Activated CD8-positive, alpha-beta memory T cell treated with anti-CD3 and anti-CD28 coated beads for 36 hours (primary cell): ENCODE measurements at regions not wholly inside any gene's neighbourhood (a gene's known extent, or its start where the extent isn't known, plus 50 kb on each side); places are given as distances from the start of the nearest gene placed in this dataset.
"Not testable (repeated sequence)": the region's sequence is repeated elsewhere in the genome, so short reads cannot be mapped to it uniquely, and the experiment has no call there.

Experiments
- CTCF ChIA-PET: fragments of 350-600 bp; sonication (Branson Sonifier 250); formaldehyde crosslinking; loops from one replicate; lab custom pipeline; 2021; ENCODE audit warnings: antibody characterized with exemption; lab: Charles Lee
- POLR2A ChIA-PET: fragments of 350-600 bp; sonication (Branson Sonifier 250); formaldehyde crosslinking; loops from one replicate; lab custom pipeline; 2021; ENCODE audit warnings: antibody characterized with exemption; lab: Charles Lee

GRCh38 chr16:35599429-35600160, 2140.2 kb downstream of the TP53TG3F start:
- ChIA-PET POLR2A (no interaction called here), CTCF (no interaction called here)

GRCh38 chr16:35600161-35600555, 2140.7 kb downstream of the TP53TG3F start:
- CTCF ChIA-PET, POLR2A ChIA-PET: not testable (repeated sequence)

GRCh38 chr16:35602116-35602515, 2142.7 kb downstream of the TP53TG3F start:
- ChIA-PET CTCF (no interaction called here), POLR2A (no interaction called here)

GRCh38 chr16:35603371-35603770, 2144.0 kb downstream of the TP53TG3F start:
- POLR2A ChIA-PET, CTCF ChIA-PET: not testable (repeated sequence)

GRCh38 chr16:35605921-35606320, 2146.5 kb downstream of the TP53TG3F start:
- ChIA-PET CTCF (no interaction called here), POLR2A (no interaction called here)

- POLR2A ChIA-PET, CTCF ChIA-PET: not testable (repeated sequence)
Observed at GRCh38 chr16:35614883-35615282, 2155.5 kb downstream of the TP53TG3F start.

- POLR2A ChIA-PET, CTCF ChIA-PET: not testable (repeated sequence)
Observed at GRCh38 chr16:35619176-35619575, 2159.8 kb downstream of the TP53TG3F start.

GRCh38 chr16:35626041-35626440, 2166.6 kb downstream of the TP53TG3F start:
- ChIA-PET CTCF (no interaction called here), POLR2A (no interaction called here)

GRCh38 chr16:35628976-35629375, 2169.6 kb downstream of the TP53TG3F start:
- POLR2A ChIA-PET = no interaction called here

GRCh38 chr16:35631261-35631945, 2172.0 kb downstream of the TP53TG3F start:
- ChIA-PET POLR2A (no interaction called here), CTCF (no interaction called here)

More at GRCh38 chr16:35628976-35629375, 2169.6 kb downstream of the TP53TG3F start:
- CTCF ChIA-PET = no interaction called here

- POLR2A ChIA-PET = no interaction called here
- CTCF ChIA-PET = no interaction called here
Observed at GRCh38 chr16:35636480-35637230, 2177.2 kb downstream of the TP53TG3F start.

GRCh38 chr16:35637683-35638082, 2178.3 kb downstream of the TP53TG3F start:
- POLR2A ChIA-PET = no interaction called here
- CTCF ChIA-PET = no interaction called here

GRCh38 chr16:35639233-35640205, 2180.1 kb downstream of the TP53TG3F start:
- CTCF ChIA-PET = no interaction called here
- POLR2A ChIA-PET = no interaction called here

- POLR2A ChIA-PET = no interaction called here
- CTCF ChIA-PET = no interaction called here
Observed at GRCh38 chr16:35642322-35642835, 2183.0 kb downstream of the TP53TG3F start.

GRCh38 chr16:35651841-35652240, 2192.4 kb downstream of the TP53TG3F start:
- POLR2A ChIA-PET = no interaction called here
- CTCF ChIA-PET = no interaction called here

- CTCF ChIA-PET = no interaction called here
Observed at GRCh38 chr16:35664091-35664693, 2204.8 kb downstream of the TP53TG3F start.

GRCh38 chr16:35685085-35685484, 2225.7 kb downstream of the TP53TG3F start:
- ChIA-PET CTCF (no interaction called here), POLR2A (no interaction called here)

More at GRCh38 chr16:35664091-35664693, 2204.8 kb downstream of the TP53TG3F start:
- POLR2A ChIA-PET = no interaction called here

- POLR2A ChIA-PET = no interaction called here
- CTCF ChIA-PET = no interaction called here
Observed at GRCh38 chr16:35686595-35686994, 2227.2 kb downstream of the TP53TG3F start.

GRCh38 chr16:35687071-35687470, 2227.7 kb downstream of the TP53TG3F start:
- POLR2A ChIA-PET = no interaction called here
- CTCF ChIA-PET = no interaction called here
